ENCODE measurements at regions not wholly inside any gene's neighbourhood (a gene's known extent, or its start where the extent isn't known, plus 50 kb on each side); places are given as distances from the start of the nearest gene placed in this dataset.

GRCh38 chr9:26682796-26683496, 209.7 kb downstream of the CAAP1 start:
- Histone ChIP-seq H3K27ac (ENCODE audit: low read depth, low read length) (no peak overlapping the region), H3K36me3 (ENCODE audit: insufficient read depth, low read length) (no peaks in the 10 kb centered on the region), H2AFZ (ENCODE audit: low read length) (no peak overlapping the region), H3K27me3 (ENCODE audit: insufficient read depth, low read length) (no peaks in the 10 kb centered on the region), H3K4me2 (ENCODE audit: insufficient read depth, low read length) (no peak overlapping the region), H3K4me1 (ENCODE audit: insufficient read depth, low read length) (no peaks in the 10 kb centered on the region), H3K4me3 (ENCODE audit: insufficient read depth, low read length) (no peak overlapping the region), H4K20me1 (ENCODE audit: insufficient read depth, low read length) (no peaks in the 10 kb centered on the region), H3K79me2 (ENCODE audit: insufficient read depth, low read length) (no peaks in the 10 kb centered on the region), H3K9me3 (ENCODE audit: low read depth, low read length) (no peaks in the 10 kb centered on the region)
- no peak for TF ChIP-seq CTCF (IDR thresholded peaks at IDR 0.05; ENCODE audit: extremely low read depth, low read depth, low read length)
- no peak for DNase-seq (ENCODE audit: insufficient read length, low spot score, missing footprints)

- no peak for DNase-seq (ENCODE audit: insufficient read length, low spot score, missing footprints)
- H3K9me3 ChIP-seq (ENCODE audit: low read depth, low read length), result no peaks in the 10 kb centered on the region
- no peak overlapping the region for H3K4me2 ChIP-seq (ENCODE audit: insufficient read depth, low read length)
- H3K4me3 ChIP-seq (ENCODE audit: insufficient read depth, low read length), result no peak overlapping the region
- H3K36me3 ChIP-seq (ENCODE audit: insufficient read depth, low read length), result no peaks in the 10 kb centered on the region
- H3K27me3 ChIP-seq (ENCODE audit: insufficient read depth, low read length), result no peaks in the 10 kb centered on the region
- no peaks in the 10 kb centered on the region for H4K20me1 ChIP-seq (ENCODE audit: insufficient read depth, low read length)
- H3K27ac ChIP-seq (ENCODE audit: low read depth, low read length), result no peak overlapping the region
- no peak overlapping the region for H2AFZ ChIP-seq (ENCODE audit: low read length)
- H3K79me2 ChIP-seq (ENCODE audit: insufficient read depth, low read length), result no peaks in the 10 kb centered on the region
- H3K4me1 ChIP-seq (ENCODE audit: insufficient read depth, low read length), result no peaks in the 10 kb centered on the region
- no peak for TF ChIP-seq CTCF (IDR thresholded peaks at IDR 0.05; ENCODE audit: extremely low read depth, low read depth, low read length)
Observed at GRCh38 chr9:26682041-26682440, 210.6 kb downstream of the CAAP1 start.

- no peak overlapping the region for H3K27ac ChIP-seq (ENCODE audit: low read depth, low read length)
- no peaks in the 10 kb centered on the region for H3K36me3 ChIP-seq (ENCODE audit: insufficient read depth, low read length)
- H4K20me1 ChIP-seq (ENCODE audit: insufficient read depth, low read length), result no peaks in the 10 kb centered on the region
- H3K4me3 ChIP-seq (ENCODE audit: insufficient read depth, low read length), result no peak overlapping the region
- no peaks in the 10 kb centered on the region for H3K4me1 ChIP-seq (ENCODE audit: insufficient read depth, low read length)
- no peaks in the 10 kb centered on the region for H3K79me2 ChIP-seq (ENCODE audit: insufficient read depth, low read length)
- no peak overlapping the region for H3K4me2 ChIP-seq (ENCODE audit: insufficient read depth, low read length)
- DNase-seq (ENCODE audit: insufficient read length, low spot score, missing footprints), result no peak
- no peaks in the 10 kb centered on the region for H3K9me3 ChIP-seq (ENCODE audit: low read depth, low read length)
- TF ChIP-seq CTCF (IDR thresholded peaks at IDR 0.05; ENCODE audit: extremely low read depth, low read depth, low read length), result no peak
- no peak overlapping the region for H2AFZ ChIP-seq (ENCODE audit: low read length)
- no peaks in the 10 kb centered on the region for H3K27me3 ChIP-seq (ENCODE audit: insufficient read depth, low read length)
Observed at GRCh38 chr9:26677965-26678706, 214.5 kb downstream of the CAAP1 start.

GRCh38 chr9:26675035-26675434, 217.6 kb downstream of the CAAP1 start:
- Histone ChIP-seq H4K20me1 (ENCODE audit: insufficient read depth, low read length) (no peaks in the 10 kb centered on the region), H3K27ac (ENCODE audit: low read depth, low read length) (no peak overlapping the region), H3K4me1 (ENCODE audit: insufficient read depth, low read length) (no peaks in the 10 kb centered on the region), H3K27me3 (ENCODE audit: insufficient read depth, low read length) (no peaks in the 10 kb centered on the region), H3K4me3 (ENCODE audit: insufficient read depth, low read length) (no peak overlapping the region), H3K9me3 (ENCODE audit: low read depth, low read length) (no peaks in the 10 kb centered on the region), H3K4me2 (ENCODE audit: insufficient read depth, low read length) (no peak overlapping the region), H2AFZ (ENCODE audit: low read length) (no peak overlapping the region), H3K36me3 (ENCODE audit: insufficient read depth, low read length) (no peaks in the 10 kb centered on the region), H3K79me2 (ENCODE audit: insufficient read depth, low read length) (no peaks in the 10 kb centered on the region)
- DNase-seq (ENCODE audit: insufficient read length, low spot score, missing footprints), result no peak
- no peak for TF ChIP-seq CTCF (IDR thresholded peaks at IDR 0.05; ENCODE audit: extremely low read depth, low read depth, low read length)

Data from osteoblast (primary cell).